Astrocyte (in vitro differentiated cells and primary cell): ENCODE measurements at regions not wholly inside any gene's neighbourhood (a gene's known extent, or its start where the extent isn't known, plus 50 kb on each side); places are given as distances from the start of the nearest gene placed in this dataset.

Experiments
- DNase-seq: peaks from one replicate; pipeline ENCODE4 v3.0.0-alpha.2; 2010; ENCODE audit warnings: low read depth
- FAIRE-seq: peaks from 2 replicates; lab custom pipeline; 2011; peaks lifted over from hg19 to GRCh38; lab: Jason Lieb, UNC
- H2AFZ ChIP-seq: 2 replicates; pipeline ENCODE4 v1.6.0; 2012; ENCODE audit warnings: low read depth, low read length, inconsistent platforms
- H3K27ac ChIP-seq: 2 replicates; pipeline ENCODE4 v1.5.1; 2011; ENCODE audit warnings: low read depth, low read length, inconsistent platforms
- H3K27me3 ChIP-seq: 2 replicates; pipeline ENCODE4 v1.6.0; 2011; ENCODE audit warnings: low read length, inconsistent platforms; ENCODE audit not compliant: insufficient read depth
- H3K36me3 ChIP-seq: 2 replicates; pipeline ENCODE4 v1.5.1; 2011; ENCODE audit warnings: low read length, inconsistent platforms; ENCODE audit not compliant: insufficient read depth
- H3K4me1 ChIP-seq: 2 replicates; pipeline ENCODE4 v1.5.1; 2011; ENCODE audit warnings: low read length, inconsistent platforms; ENCODE audit not compliant: insufficient read depth
- H3K4me2 ChIP-seq: 2 replicates; pipeline ENCODE4 v1.6.0; 2012; ENCODE audit warnings: low read length, inconsistent platforms
- H3K4me3 ChIP-seq: 2 replicates; pipeline ENCODE4 v1.5.1; 2011; ENCODE audit warnings: low read depth, mild to moderate bottlenecking, low read length, inconsistent platforms; ENCODE audit not compliant: insufficient read depth
- H3K79me2 ChIP-seq: 2 replicates; pipeline ENCODE4 v1.6.0; 2012; ENCODE audit warnings: mild to moderate bottlenecking, low read length, inconsistent platforms; ENCODE audit not compliant: insufficient read depth
- H3K9ac ChIP-seq: 2 replicates; pipeline ENCODE4 v1.6.0; 2012; ENCODE audit warnings: mild to moderate bottlenecking, low read length, inconsistent platforms
- H3K9me3 ChIP-seq: 2 replicates; pipeline ENCODE4 v1.5.1; 2012; ENCODE audit warnings: low read depth, mild to moderate bottlenecking, low read length, inconsistent platforms; ENCODE audit not compliant: insufficient read depth
- H4K20me1 ChIP-seq: 2 replicates; pipeline ENCODE4 v1.6.0; 2012; ENCODE audit warnings: low read length, inconsistent platforms; ENCODE audit not compliant: insufficient read depth
- H3K27ac Mint-ChIP-seq: one replicate; pipeline ENCODE4 v1.8.0; 2021; ENCODE audit warnings: mild to moderate bottlenecking, mixed read lengths; ENCODE audit not compliant: unreplicated experiment
- H3K27me3 Mint-ChIP-seq: one replicate; pipeline ENCODE4 v1.8.0; 2021; ENCODE audit warnings: low read depth, mixed read lengths; ENCODE audit not compliant: unreplicated experiment
- H3K36me3 Mint-ChIP-seq: one replicate; pipeline ENCODE4 v1.8.0; 2021; ENCODE audit warnings: low read depth, mixed read lengths; ENCODE audit not compliant: unreplicated experiment
- H3K4me1 Mint-ChIP-seq: one replicate; pipeline ENCODE4 v1.8.0; 2021; ENCODE audit warnings: low read depth, mixed read lengths; ENCODE audit not compliant: unreplicated experiment
- H3K4me3 Mint-ChIP-seq: one replicate; pipeline ENCODE4 v1.8.0; 2021; ENCODE audit warnings: mild to moderate bottlenecking, moderate library complexity, mixed read lengths; ENCODE audit not compliant: unreplicated experiment
- H3K9me3 Mint-ChIP-seq: one replicate; pipeline ENCODE4 v1.8.0; 2021; ENCODE audit warnings: mild to moderate bottlenecking, mixed read lengths; ENCODE audit not compliant: unreplicated experiment
- CTCF ChIP-seq: IDR thresholded peaks from 2 replicates; pipeline ENCODE4 v1.5.1; 2011; ENCODE audit warnings: low read depth, mild to moderate bottlenecking, inconsistent platforms, low read length, moderate library complexity; ENCODE audit not compliant: insufficient read depth
- EZH2 ChIP-seq: IDR thresholded peaks from 2 replicates; pipeline ENCODE4 v1.6.1; 2012; ENCODE audit warnings: mild to moderate bottlenecking, low read length, inconsistent platforms; ENCODE audit not compliant: insufficient read depth

- Mint-ChIP-seq H3K27ac (no peak overlapping the region), H3K9me3 (peaks cover 1% of the 10 kb centered on the region), H3K36me3 (no peaks in the 10 kb centered on the region), H3K4me3 (no peak overlapping the region), H3K4me1 (no peaks in the 10 kb centered on the region), H3K27me3 (no peaks in the 10 kb centered on the region)
- Histone ChIP-seq H3K4me3 (no peak overlapping the region), H3K36me3 (no peaks in the 10 kb centered on the region), H3K79me2 (no peaks in the 10 kb centered on the region), H3K9me3 (no peaks in the 10 kb centered on the region), H3K9ac (no peak overlapping the region), H4K20me1 (no peaks in the 10 kb centered on the region), H2AFZ (no peak overlapping the region), H3K27ac (no peak overlapping the region), H3K4me1 (no peaks in the 10 kb centered on the region), H3K27me3 (peaks cover 3% of the 10 kb centered on the region), H3K4me2 (no peak overlapping the region)
- FAIRE-seq (no peak), DNase-seq (no peak)
- no peak for TF ChIP-seq EZH2
- TF ChIP-seq CTCF, result no peak
Observed at GRCh38 chr9:87425202-87425601, 72.5 kb upstream of the DAPK1 start.

- no peak overlapping the region for H3K4me3 Mint-ChIP-seq
- no peak overlapping the region for H3K27ac ChIP-seq
- H3K27ac Mint-ChIP-seq, result no peak overlapping the region
- no peaks in the 10 kb centered on the region for H4K20me1 ChIP-seq
- no peaks in the 10 kb centered on the region for H3K9me3 ChIP-seq
- H3K36me3 Mint-ChIP-seq, result no peaks in the 10 kb centered on the region
- TF ChIP-seq EZH2 (no peak), CTCF (no peak)
- no peaks in the 10 kb centered on the region for H3K79me2 ChIP-seq
- H3K4me1 Mint-ChIP-seq, result no peaks in the 10 kb centered on the region
- no peak overlapping the region for H3K4me3 ChIP-seq
- H3K9me3 Mint-ChIP-seq, result peaks cover 1% of the 10 kb centered on the region
- H3K27me3 ChIP-seq, result peaks cover 3% of the 10 kb centered on the region
- no peaks in the 10 kb centered on the region for H3K27me3 Mint-ChIP-seq
- H2AFZ ChIP-seq, result no peak overlapping the region
- no peaks in the 10 kb centered on the region for H3K4me1 ChIP-seq
- no peak for DNase-seq
- H3K4me2 ChIP-seq, result no peak overlapping the region
- no peaks in the 10 kb centered on the region for H3K36me3 ChIP-seq
- H3K9ac ChIP-seq, result no peak overlapping the region
- no peak for FAIRE-seq
Observed at GRCh38 chr9:87427851-87428506, 69.7 kb upstream of the DAPK1 start.

GRCh38 chr9:87428659-87429058, 69.0 kb upstream of the DAPK1 start:
- Histone ChIP-seq H3K9me3 (no peaks in the 10 kb centered on the region), H3K4me1 (no peaks in the 10 kb centered on the region), H3K79me2 (no peaks in the 10 kb centered on the region), H3K9ac (no peak overlapping the region), H3K4me3 (no peak overlapping the region), H3K4me2 (no peak overlapping the region), H3K36me3 (no peaks in the 10 kb centered on the region), H3K27ac (no peak overlapping the region), H2AFZ (no peak overlapping the region), H3K27me3 (peaks cover 3% of the 10 kb centered on the region), H4K20me1 (no peaks in the 10 kb centered on the region)
- FAIRE-seq, result no peak
- DNase-seq, result no peak
- H3K27me3 Mint-ChIP-seq, result peaks cover 3% of the 10 kb centered on the region
- TF ChIP-seq EZH2, result no peak
- TF ChIP-seq CTCF, result no peak
- no peak overlapping the region for H3K27ac Mint-ChIP-seq
- H3K4me3 Mint-ChIP-seq, result no peak overlapping the region
- H3K9me3 Mint-ChIP-seq, result peaks cover 1% of the 10 kb centered on the region
- H3K36me3 Mint-ChIP-seq, result no peaks in the 10 kb centered on the region
- H3K4me1 Mint-ChIP-seq, result no peaks in the 10 kb centered on the region
